ENCODE measurements at regions not wholly inside any gene's neighbourhood (a gene's known extent, or its start where the extent isn't known, plus 50 kb on each side); places are given as distances from the start of the nearest gene placed in this dataset.
"Not testable (repeated sequence)": the region's sequence is repeated elsewhere in the genome, so short reads cannot be mapped to it uniquely, and the experiment has no call there.

GRCh38 chr13:99737481-99738245 is 233.9 kb downstream of the ZIC5 start:
- no peak for DNase-seq (ENCODE audit: low read depth)

GRCh38 chr13:99736541-99736940 is 235.0 kb downstream of the ZIC5 start:
- no peak for DNase-seq (ENCODE audit: low read depth)

- DNase-seq (ENCODE audit: low read depth) = no peak
These were observed 232.9 kb downstream of the TM9SF2 start for GRCh38 chr13:99734013-99734693.

GRCh38 chr13:99733346-99733745 is 232.1 kb downstream of the TM9SF2 start:
- DNase-seq (ENCODE audit: low read depth) = no peak

GRCh38 chr13:99731747-99732146 is 230.5 kb downstream of the TM9SF2 start:
- no peak for DNase-seq (ENCODE audit: low read depth)

- no peak for DNase-seq (ENCODE audit: low read depth)
These were observed 229.1 kb downstream of the TM9SF2 start for GRCh38 chr13:99730403-99730802.

- no peak for DNase-seq (ENCODE audit: low read depth)
These were observed 228.5 kb downstream of the TM9SF2 start for GRCh38 chr13:99729745-99730144.

GRCh38 chr13:99727651-99728050 is 226.4 kb downstream of the TM9SF2 start:
- DNase-seq (ENCODE audit: low read depth) = not testable (repeated sequence)

GRCh38 chr13:99726282-99726894 is 225.1 kb downstream of the TM9SF2 start:
- no peak for DNase-seq (ENCODE audit: low read depth)

GRCh38 chr13:99725644-99726043 is 224.4 kb downstream of the TM9SF2 start:
- DNase-seq (ENCODE audit: low read depth) = no peak

GRCh38 chr13:99724633-99725517 is 223.6 kb downstream of the TM9SF2 start:
- DNase-seq (ENCODE audit: low read depth) = no peak

GRCh38 chr13:99723878-99724277 is 222.6 kb downstream of the TM9SF2 start:
- no peak for DNase-seq (ENCODE audit: low read depth)

- DNase-seq (ENCODE audit: low read depth) = no peak
These were observed 221.7 kb downstream of the TM9SF2 start for GRCh38 chr13:99722931-99723330.

- no peak for DNase-seq (ENCODE audit: low read depth)
These were observed 221.1 kb downstream of the TM9SF2 start for GRCh38 chr13:99722338-99722818.

- no peak for DNase-seq (ENCODE audit: low read depth)
These were observed 220.5 kb downstream of the TM9SF2 start for GRCh38 chr13:99721606-99722337.

GRCh38 chr13:99717959-99718674 is 216.8 kb downstream of the TM9SF2 start:
- DNase-seq (ENCODE audit: low read depth) = no peak

- no peak for DNase-seq (ENCODE audit: low read depth)
These were observed 207.9 kb downstream of the TM9SF2 start for GRCh38 chr13:99709134-99709533.

- DNase-seq (ENCODE audit: low read depth) = no peak
These were observed 203.1 kb downstream of the TM9SF2 start for GRCh38 chr13:99704390-99704789.

GRCh38 chr13:99703908-99704307 is 202.6 kb downstream of the TM9SF2 start:
- DNase-seq (ENCODE audit: low read depth) = no peak

GRCh38 chr13:99702687-99703319 is 201.5 kb downstream of the TM9SF2 start:
- no peak for DNase-seq (ENCODE audit: low read depth)
